ENCODE measurements at regions not wholly inside any gene's neighbourhood (a gene's known extent, or its start where the extent isn't known, plus 50 kb on each side); places are given as distances from the start of the nearest gene placed in this dataset.

DNA sequence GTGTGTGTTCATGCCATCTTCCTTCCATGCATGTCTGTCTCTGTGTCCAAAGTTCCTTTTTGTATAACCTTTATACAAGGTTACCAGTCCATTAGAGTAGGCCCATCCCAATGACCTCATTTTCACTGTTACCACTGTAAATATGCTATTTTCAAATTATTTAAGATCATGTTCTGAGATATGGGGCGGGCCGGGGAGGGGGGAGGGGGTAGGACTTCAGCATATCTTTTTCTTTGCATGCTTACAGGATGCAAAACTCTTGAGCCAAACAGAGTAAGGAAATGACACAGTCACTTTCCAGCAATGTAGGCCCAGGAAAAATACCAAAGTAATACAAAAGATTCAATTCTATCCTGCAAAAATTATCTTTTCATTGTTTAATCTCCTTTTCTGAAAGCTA lies 124.1 kb upstream of the HNRNPA3 start:
- DNase-seq = no peak

DNA sequence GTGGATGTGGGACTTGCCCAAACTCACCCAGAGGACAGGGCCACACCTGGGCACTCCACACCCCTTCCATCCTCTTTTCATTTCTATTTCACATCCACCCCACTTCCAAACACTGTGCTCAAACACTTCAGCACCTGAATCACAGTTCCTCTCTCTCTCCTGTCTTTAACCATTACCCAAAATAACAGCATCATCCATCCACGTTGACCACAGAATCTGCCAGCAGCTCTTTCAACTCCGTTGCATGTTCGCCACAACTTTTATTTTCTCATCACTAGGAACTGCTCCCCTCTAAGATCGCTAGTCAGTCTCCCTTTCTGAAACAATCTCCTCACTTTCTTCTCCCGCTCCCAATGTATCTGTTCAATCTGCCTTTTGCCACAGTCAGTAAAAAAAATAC lies 121.6 kb upstream of the HNRNPA3 start:
- DNase-seq = no peak

DNA sequence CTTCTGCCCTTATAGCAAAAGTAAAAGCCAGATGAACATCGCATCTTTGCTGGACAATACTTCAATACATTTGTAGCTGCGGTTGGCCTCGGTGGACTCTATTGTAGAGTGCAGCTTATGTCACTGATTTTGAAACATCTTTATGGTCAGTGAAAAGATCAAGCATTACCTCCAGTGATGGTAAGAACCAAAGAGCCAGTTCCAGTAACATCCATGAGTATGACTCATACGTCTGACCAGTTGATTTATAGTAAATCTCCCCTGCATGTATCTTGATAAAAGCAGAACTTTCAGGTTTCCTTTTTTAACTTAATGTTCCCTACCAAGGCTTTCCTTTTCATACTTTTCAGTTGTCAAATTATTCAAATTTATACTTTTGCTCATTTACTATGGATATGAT lies 119.2 kb upstream of the HNRNPA3 start:
- DNase-seq = no peak

GRCh38 chr2:177098001-177098613 lies 114.5 kb upstream of the HNRNPA3 start:
- no peak for DNase-seq

- DNase-seq = no peak
These were observed 110.7 kb upstream of the HNRNPA3 start for GRCh38 chr2:177101930-177102329.

DNA sequence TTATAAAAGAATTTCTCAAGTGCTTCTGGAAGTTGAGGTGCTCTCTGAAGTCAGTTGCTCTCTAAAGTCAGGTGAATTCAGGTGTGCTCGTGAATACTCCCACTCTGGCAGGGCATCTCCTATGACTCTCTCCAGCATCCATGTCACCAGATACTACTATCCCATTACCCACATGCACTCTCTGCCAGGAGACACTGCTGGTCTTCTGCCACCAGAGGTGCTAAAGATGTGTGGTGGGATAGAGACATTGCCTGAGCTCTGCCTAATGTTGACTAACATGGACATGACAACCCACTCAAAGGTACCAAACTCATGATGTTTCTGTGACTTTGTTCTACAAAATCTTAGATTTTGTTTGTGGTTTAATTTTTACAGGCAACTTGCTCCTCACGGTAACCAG lies 106.4 kb upstream of the HNRNPA3 start:
- no peak for DNase-seq

GRCh38 chr2:177108890-177109289 lies 103.7 kb upstream of the HNRNPA3 start:
- no peak for DNase-seq

- no peak for DNase-seq
These were observed 97.9 kb upstream of the HNRNPA3 start for GRCh38 chr2:177114712-177115111.

GRCh38 chr2:177117755-177118154 lies 94.8 kb upstream of the HNRNPA3 start:
- DNase-seq = no peak

- no peak for DNase-seq
These were observed 94.0 kb upstream of the HNRNPA3 start for GRCh38 chr2:177118636-177119035.

- no peak for DNase-seq
These were observed 93.5 kb upstream of the HNRNPA3 start for GRCh38 chr2:177119099-177119498.

DNA sequence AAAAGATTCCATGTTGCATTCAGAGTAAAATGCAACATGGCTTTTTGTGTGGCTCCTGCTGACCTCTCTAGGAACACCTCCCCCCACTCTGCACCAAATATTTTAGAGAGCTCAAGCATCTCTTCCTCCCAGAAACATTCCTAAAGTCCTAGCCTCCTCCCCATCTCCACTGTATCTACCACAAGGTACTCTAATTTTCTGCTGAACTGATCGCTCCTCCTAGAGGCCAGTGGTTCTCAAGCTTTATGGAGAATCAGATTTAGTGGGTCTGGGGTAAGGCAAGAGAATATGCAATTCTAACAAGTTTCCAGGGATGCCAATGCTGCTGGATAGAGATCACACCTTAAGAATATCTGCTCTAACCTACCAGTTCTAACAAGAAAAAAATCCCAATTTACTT lies 89.5 kb upstream of the HNRNPA3 start:
- DNase-seq = no peak

- no peak for DNase-seq
These were observed 88.2 kb upstream of the HNRNPA3 start for GRCh38 chr2:177124371-177124770.

- no peak for DNase-seq
These were observed 84.8 kb upstream of the HNRNPA3 start for GRCh38 chr2:177127821-177128220.

- no peak for DNase-seq
These were observed 83.0 kb upstream of the HNRNPA3 start for GRCh38 chr2:177129610-177130009.

GRCh38 chr2:177131858-177132257 lies 80.7 kb upstream of the HNRNPA3 start:
- DNase-seq = no peak

GRCh38 chr2:177138823-177139222 lies 73.8 kb upstream of the HNRNPA3 start:
- no peak for DNase-seq

DNA sequence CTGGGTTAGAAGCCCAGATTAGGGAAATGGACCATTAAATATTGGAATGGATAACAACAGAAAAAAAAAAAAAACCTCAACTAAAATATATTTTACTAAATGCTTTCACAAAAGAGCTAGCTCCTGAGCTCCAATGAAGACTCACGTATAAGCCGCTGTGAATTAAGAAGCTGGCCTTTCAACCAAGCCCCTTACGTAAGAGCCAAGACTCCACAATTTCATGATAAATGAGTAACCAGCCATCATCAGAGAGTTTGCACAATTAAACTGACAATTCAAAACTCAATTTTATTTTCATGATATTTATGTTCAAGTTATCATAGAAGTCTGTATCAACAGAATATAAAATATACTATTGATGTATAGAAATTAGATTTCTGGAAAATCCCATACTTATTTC lies 70.7 kb upstream of the HNRNPA3 start:
- DNase-seq = no peak

- DNase-seq = no peak
These were observed 69.2 kb upstream of the HNRNPA3 start for GRCh38 chr2:177143444-177143843.

DNA sequence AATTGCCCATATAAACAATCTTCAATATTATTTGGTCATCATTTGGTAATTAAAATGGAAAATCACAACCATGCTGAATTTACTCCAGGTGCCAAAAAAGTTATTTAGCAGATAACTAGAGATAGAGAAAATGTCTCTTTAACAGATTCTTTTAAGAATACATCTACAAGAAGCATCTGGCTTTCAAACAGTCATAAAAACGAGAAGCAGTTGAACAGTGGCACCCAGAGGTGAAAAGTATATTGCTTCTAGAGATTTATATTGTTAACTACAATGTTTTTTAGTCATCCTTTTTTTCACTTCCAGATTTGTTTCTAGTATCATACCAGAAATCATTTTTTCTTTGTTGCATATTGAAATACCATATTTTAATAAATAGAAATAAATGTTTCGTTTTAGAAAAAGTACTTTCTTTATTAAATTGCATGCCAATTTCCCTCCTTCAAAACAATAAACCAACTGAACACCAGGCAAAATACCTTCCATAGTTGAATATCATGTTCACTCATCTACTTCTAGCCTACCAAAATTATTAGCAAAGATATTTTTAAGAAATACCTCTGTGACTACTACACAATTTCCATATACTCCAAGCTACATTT lies 65.4 kb upstream of the HNRNPA3 start:
- DNase-seq = peak; percentile 29

- peak; percentile 45 for DNase-seq
These were observed 64.7 kb upstream of the HNRNPA3 start for GRCh38 chr2:177147834-177148445.

GRCh38 chr2:177148477-177149154 lies 64.0 kb upstream of the HNRNPA3 start:
- peak; percentile 92 for DNase-seq

DNA sequence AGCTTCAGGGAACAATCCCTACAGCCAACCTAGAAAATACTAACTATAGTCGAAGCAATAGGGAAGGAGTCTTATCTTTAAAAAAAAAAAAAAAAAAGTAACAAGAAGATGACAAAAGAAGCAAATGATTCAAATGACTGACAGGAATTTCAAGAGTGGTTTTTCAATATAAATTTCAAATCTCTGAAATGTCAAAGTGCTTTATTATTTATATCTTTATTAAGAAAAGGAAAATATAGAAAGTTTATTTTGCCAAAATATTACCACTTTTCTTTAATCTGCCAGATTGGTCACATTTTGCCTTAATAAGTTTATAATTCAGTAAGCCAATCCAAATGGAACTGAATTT lies 63.5 kb upstream of the HNRNPA3 start:
- DNase-seq = no peak

DNA sequence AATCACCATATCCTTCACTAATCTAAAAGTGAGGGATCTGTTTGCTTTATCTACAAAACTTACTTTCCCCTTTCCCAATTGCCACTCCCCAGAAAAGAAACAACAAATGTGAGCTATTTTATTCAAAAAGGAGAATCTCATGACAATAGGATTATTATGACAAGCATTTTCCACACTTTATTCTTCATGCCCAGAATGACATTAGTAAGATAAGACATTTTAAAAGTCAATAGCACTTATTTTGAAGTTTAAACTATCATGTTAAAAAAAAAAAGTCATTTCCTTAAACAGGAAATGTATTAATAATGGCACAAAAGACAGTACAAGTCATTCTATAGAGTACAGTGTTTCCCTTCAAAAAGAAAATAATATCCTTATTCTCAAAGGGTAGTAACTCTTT lies 58.8 kb upstream of the HNRNPA3 start:
- DNase-seq = no peak
